HPDE6-E6E7 (cell line): ENCODE measurements at regions not wholly inside any gene's neighbourhood (a gene's known extent, or its start where the extent isn't known, plus 50 kb on each side); places are given as distances from the start of the nearest gene placed in this dataset.
A peak's percentile ranks its signal among the peaks of the same experiment; 100 is the strongest.

Source experiments
- DNase-seq: peaks from one replicate; pipeline ENCODE4 v3.0.0; 2011; ENCODE audit warnings: missing footprints; ENCODE audit errors: extremely low spot score

DNA sequence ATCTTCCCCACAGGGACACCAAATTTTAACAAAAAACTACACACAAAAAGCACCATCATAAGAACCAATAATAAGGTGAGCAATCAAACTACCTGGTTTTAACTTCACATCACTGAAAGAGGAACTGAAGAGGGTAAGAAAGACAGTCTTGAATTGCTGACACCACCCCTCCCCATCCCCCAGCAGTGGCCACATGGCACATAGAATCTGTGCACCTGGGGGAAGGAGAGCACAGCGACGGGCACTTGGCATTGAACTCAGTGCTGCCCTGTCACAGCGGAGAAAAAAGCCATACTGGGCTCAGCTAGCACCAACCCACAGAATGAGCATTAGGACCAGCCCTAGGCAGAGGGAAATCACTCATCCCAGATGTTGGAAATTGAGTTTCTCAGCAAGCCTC is 640.0 kb upstream of the ADGRL2 start:
- DNase-seq: no peak

DNA sequence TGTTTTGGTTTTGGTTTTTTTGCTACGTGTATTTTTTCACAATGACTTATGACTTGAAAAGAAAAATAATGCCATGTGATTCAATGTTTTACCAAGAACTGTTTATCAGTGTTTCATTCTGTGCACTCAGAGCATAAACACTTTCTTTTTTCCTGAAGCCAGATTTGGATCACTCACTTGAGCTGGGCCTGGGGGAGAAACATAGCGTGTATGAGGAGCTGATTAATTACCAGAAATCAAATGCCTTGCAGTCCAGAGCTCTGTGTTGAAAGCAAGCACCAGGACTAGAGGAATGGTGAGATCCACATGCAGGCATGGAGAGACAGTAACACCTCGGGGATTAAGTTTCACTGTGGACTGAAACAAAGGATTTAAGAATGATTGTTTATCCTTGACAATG is 642.1 kb upstream of the ADGRL2 start:
- no peak for DNase-seq

DNA sequence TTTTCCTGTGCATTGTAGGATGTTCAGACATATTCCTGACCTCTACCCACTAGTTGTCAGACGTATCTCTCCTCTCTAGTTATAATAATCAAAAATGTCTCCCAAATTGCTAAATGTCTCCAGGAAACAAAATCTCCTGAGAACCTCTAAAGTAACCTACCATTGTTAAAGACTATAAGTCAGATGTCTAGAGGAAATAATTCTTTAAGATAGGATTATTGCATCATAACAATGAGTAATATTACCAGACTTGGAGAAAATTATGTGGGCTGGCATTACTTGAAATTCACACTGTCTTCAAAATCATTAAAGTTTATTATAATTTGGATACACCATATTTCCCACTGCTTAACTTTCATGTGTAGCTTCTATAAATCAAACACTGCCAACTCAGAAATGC is 643.0 kb upstream of the ADGRL2 start:
- no peak for DNase-seq

DNA sequence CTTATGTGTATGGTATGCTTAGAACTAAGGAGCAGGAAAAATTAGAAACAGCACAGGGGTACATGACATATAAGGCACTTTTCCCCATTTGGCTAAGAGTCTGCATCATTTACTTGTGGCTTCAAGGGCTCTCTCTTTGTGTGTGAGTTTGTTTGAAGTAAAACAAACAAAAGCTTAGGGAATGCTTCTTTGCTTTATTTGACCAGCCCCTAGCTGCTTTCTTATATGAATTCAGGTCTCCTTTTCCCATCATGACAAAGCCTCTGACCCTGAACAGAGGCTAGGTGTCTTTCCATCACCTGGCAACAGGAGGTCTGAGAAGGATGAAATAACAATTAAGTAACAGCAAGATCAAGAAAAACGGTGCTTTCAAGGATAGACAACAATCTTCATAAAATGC is 643.8 kb upstream of the ADGRL2 start:
- no peak for DNase-seq

DNA sequence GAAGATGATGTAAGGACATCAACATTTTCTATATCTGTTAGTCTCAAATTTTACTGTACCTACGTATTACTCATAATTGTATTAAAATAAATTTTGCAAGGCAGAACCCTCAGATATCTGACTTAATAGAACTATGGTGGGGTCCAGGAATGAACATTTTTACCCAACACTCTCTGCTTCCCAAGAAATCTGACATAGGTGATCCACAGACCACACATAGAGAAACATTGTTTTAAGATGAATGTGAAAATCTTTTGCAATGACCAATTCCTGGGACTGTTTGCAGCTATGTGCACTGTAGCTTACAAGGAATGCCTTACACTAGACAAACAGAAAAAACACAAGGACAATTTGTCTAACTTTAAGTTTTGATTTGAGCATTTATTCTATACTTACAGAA is 645.6 kb upstream of the ADGRL2 start:
- no peak for DNase-seq

DNA sequence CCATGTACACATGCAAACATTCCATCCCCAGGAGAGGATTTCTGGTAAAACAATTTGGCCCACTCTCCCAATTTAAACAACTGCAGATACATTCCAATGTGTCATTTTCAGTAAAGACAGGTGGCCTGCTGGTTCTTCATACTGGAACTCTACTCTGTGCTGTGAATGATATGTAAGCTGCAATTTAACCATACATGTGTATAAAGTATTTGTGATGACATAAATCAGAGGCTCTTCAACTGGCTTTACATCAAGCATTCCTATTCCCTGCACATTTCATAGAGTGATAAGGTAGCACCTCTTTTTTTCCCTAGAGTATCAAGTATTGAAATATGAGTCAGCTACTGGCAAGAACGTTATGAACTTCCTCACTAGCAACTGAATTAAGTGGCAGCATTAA is 649.5 kb upstream of the ADGRL2 start:
- DNase-seq: no peak

DNA sequence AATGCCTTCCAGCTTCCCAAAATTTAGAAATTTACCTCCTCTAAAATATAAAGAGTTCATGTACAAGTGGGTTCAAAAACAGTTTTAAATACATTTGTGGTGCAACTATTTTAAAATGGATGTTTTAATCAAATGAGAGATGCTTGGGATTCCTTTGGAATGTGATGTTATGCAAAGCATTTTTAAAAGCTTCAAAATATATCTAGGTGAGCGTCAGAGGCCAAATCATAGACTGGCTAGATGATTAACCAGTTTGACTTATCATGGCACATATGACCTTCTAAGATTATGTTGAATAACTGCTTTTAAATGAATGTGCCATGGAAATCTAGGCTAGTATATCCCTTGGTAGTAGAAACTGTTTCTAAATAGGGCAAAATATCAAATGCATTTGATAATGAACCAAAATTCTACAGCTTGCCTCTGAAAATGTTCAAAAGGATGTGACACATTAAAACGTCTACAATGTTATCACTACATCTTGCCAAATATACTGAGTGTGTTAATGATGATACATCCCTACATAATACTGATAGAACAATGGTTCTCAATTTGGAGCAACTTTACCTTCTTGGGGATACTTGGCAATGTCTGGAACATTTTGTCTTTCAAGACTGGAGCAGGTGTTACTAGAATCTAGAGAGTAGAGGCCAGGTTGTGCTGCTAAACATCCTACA is 650.9 kb upstream of the ADGRL2 start:
- no peak for DNase-seq

DNA sequence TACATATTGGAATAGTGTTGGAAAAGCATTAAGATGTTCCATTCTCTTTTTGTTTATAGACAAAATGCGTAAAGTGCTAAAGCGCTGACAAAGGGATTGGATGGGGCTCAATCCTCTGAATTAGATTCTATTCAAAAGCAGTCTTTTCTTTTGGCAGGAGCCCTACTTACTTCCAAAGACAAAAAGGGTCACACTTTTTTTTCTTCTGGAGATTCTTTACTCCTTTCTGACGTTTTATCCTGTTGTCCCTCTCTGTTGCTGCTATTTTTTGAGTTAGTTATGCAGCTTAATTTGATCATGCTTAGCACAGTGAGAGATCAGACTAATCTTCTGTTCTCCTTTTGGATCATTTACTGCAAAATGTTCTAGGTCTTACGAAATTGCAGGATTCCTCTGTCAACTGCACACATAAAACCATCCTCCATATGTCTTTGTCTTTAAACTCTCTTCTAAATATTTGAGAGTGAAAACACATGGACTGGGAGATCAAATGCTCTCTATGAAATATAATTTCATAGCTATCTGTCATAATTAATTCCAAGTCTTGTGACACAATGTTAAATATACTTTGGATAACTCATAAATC is 656.4 kb upstream of the ADGRL2 start:
- DNase-seq: no peak

DNA sequence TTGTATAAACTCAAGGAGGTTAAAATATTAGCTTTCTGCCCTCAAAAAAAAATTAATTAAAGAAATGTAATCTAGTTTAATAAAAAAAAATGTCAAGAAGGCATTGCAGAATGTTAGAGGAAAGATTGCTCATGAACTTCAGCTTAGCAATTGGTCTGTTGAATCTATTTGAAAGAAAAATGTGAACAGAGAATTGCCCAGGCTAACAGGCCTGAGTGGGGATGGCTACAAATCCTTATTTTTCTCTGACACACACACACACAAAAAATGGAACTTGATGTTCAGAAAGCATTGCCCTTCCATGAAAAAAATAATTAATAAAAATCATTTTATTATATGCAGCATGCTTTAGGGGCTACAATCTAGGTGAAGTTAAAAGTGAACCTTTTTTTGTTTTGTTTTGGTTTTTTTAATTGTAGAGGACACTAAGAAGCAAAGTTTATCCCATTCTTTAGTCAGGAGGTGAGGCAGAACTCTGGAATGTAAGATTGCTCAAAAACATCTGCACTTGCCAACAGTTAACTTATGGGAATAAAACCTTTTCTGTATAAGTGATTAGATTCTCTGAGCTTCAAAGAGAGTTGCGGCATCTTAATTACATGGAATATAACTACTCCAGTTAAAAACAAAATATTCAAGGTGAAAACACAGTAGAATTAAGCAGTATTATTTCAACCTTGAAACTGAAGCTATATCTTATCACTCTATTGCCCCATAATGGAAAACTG is 658.5 kb upstream of the ADGRL2 start:
- DNase-seq: no peak

DNA sequence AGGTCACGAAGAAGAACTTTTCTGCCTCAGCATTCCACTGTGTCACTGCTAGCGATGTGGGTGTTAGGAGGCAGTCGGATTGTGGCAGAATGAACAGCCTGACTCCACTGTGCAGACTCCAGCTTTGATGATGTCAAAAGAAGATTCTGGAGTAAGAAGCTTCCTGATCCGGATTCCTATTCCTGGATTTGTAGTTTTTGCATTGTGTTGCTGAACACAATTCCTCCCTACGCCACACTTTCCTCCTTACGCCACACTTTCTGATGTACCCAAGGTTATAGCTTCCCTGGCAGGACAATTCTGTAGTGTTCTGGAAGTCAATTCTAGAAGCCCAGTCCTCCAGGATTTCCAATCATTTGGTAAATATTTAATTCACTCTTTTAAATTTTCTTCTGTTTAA is 665.2 kb upstream of the ADGRL2 start:
- DNase-seq: no peak

DNA sequence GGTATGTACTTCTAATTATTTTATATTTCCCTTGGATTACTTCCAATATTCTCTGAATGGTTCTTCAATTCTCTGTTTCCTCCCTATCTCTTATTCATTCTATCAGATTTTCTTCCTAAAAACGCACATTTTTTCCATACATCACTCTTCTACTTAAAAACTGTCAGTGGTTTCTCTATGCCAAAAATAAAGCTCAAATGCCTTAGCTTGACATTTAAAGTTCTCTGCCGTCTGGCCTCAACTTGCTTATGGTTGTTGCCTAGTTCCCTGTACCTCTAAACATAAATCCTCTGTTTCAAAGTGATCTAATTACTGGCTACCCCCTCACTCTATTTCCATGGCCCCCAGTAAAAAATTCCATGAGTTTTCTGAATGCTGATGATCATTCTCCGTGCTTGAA is 671.0 kb upstream of the ADGRL2 start:
- DNase-seq: no peak

DNA sequence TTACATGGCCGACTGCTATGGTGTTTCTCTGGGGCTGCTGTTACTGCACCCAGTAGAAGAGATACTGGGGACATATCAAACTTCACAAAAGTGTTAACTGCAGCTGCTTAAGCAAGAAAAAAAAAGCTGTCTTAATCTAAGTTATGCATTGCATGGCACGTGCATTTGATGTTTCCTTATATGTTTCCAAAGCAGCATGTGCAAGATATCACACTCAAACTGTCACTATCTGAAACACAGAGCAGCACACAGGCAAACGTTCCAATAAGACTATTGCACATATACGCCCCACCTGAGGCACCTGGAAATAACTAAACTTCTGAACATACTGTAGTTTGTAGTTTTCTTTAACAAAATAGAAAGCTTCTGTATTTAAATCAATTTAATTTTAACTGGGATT is 671.4 kb upstream of the ADGRL2 start:
- no peak for DNase-seq

DNA sequence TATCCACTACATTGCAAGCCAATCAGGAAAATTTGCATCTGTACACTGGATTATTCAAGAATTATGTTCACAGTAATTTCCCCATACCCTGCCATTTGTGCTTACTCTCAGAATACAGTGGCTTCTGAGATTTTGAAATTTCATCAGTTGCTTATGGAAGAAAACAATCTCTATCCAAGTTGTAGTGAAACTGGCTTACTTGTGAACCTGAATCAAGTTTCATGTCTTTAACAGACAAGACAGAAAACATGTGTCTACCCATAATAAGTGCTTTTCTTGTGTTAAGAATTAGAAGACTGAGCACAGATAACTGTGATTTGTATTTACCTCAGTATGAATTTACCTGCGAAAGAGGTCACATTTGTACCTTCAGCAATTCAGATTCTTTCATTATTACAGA is 672.7 kb upstream of the ADGRL2 start:
- DNase-seq: no peak

DNA sequence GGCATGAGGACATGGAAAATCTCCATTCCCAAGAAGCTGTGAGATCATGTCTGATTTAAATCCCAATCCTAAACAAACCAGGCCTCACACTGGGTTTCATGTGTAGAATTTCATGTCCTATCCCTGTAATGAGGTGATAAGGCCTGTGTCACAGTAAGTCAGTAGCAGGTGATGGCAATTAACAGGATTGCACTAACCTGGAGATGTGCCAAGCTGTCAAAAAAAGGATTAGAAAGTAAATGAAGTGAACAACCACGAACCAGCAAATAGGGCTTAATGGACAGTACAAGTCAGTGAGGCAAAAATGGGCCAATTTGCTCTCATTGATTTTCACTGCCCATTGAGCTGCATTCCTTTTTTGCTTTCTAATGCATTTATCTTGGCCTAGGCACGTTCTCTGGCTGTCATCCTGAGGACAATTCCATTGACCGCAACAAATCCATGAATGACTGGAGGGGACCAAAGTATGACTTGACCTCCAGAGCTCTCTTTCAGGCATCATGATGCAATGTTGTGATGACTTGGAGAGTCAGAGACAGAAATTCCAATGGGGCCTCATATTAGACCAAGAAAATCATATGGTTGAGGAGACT is 673.6 kb upstream of the ADGRL2 start:
- no peak for DNase-seq

DNA sequence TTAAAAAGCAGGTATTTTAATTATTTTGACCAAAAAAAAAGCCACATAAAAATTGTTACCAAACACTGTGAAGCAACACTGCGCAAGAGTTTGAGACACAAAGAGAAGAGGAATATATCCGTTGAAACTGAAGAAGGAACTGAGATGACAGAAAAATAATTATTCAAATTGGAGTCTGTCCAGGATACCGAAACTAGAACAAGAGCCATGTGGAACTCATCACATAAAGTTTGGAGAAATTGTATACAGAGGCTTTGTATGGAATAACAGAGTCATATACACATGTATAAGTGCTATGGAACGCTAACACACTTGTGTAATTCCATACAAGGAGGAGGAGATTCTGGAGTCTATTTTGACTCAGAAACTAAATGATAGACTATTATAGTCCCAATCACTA is 675.1 kb upstream of the ADGRL2 start:
- DNase-seq: no peak

DNA sequence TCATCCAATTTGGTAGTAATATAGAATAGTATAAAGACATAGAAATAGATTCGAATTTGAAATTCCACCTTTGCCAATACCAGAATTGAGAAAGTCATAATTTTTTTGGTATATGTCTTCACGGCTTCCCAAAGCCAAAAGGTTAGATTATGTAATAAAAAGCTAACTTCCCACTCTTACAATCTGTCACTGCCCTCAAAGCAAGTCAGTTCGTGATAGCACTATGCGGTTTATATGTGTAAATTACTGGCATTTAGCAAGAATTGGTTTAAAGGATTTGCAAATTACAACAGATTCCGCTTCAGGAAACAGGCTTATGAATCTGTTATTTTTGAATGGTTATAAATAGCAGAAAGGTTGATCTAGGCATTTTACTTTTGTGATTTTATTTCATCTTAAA is 679.4 kb upstream of the ADGRL2 start:
- no peak for DNase-seq

DNA sequence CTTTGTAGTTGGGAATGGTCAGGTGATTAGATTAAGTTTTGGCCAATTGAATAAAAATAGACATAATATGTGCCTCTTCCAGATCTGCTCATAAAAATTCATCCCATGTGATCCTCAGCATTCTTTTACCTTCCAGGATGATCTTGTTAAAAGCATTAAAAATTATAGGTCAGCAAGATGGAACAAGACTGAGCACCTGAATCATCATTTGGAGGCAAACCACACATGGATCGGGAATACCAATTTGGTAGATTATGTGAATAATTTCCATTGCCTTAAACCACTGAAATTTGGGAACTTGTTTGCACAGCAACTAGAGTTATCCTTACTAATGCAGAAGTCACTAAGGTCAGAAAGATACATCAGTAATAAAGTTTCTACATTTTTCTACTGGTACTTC is 681.4 kb upstream of the ADGRL2 start:
- DNase-seq: no peak

DNA sequence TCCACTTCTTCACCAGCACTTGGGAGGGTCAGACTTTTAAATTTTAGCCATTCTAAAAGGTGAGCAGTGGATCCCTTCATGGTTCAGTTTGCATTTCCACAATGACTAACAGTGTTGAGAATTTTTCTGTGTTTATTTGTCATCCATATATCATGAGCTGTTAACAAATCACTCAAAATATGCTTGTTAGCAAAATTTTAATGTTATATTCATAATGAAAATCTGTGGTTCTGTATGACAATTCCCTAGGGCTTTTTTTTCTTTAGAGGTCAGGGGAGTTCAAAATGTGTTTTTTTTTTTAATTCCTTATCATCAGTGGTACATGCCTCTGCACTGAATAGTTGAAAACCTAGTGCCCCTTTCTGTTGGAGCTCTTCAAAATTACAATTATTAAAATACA is 682.2 kb upstream of the ADGRL2 start:
- no peak for DNase-seq

DNA sequence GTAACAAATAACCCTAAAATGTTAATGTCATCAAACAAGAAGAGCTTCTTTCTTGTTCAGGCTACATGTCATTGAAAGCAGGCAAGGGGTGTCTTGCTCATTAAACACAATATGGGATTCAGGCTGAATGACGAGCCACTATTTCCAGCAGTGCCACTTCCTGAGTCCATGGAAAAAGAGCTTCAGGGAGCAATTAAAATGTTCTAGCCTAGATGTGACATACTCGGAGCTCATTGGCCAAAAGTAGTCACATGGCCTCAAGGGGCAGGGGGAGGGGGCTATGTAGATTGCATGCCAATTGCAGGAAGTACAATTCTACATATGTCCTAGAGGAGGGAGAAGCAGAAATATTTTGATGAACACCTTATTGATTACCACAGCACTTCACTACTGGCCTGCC is 685.3 kb upstream of the ADGRL2 start:
- DNase-seq: no peak

DNA sequence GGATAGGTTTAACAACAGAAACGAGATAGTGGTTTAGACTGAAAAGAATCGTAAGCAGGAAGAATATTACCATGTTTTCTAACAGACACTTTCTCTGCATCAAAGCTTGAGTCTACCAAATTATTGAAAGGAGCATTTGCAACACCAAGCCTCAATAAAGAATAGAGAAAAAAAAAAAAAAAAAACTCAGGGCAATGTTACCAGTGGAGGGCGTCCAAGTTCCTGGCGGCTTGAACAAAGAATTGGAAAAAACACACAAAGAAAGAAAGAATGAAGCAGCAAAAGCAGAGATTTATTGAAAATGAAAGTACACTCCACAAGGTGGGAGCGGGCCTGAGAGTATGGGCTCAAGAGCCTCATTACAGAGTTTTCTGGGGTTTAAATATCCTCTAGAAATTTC is 686.5 kb upstream of the ADGRL2 start:
- DNase-seq: no peak

DNA sequence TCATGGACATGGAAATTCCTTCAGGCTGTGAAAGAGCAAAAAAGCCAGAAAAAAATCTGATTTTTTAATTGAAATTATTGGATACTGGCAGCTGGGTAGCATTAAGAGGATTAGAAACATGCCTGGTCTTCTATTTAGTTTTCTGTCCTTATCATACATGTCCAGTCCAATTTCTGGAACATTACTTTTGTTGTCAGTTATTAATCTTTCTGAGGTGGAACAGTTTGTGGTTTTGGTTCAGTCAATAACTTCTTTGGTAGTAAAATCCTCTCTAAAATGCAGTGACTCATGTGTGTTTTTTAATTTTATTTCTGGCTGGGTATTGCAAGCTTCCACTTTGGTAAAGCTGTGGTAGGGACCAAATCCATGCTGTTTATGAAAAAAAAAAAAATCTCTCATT is 687.0 kb upstream of the ADGRL2 start:
- DNase-seq: no peak

DNA sequence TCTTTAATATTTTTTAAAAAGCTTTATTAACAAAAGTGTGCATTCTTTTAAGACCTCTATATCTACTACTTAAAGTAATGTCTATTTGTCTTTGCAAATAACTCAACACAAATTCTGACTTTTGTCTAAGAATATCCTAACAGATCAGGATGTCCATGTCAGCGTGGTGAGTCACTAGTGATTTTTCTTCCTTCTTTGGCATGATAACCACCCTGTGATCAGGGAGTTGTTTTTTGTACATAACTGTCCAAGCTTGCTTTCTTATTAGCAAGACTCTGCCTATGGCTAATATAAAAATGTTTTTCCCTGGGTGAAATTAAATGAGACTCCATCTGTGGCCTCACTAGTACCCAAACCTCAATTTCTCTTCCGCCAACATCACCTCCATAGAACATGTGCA is 688.9 kb upstream of the ADGRL2 start:
- DNase-seq: peak; percentile 39

DNA sequence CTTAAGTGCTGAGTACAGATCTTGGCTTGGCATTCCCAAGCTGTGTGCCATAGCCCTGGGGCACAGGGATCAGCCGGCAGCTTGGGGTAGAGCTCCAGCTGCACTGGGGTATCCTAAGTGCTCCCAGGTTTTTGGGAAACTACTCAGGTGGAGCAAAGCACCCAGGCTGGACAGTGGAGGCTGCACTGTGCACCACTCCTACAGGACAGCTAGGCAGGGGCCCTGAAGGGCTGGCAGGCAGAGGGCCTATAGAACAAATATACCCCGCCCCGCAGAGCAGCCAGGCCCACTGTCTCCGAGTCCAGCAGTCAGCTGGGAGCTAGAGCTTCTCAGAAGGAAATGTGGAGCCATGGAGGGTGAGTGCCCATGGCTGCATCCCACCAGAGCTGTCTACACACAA is 691.7 kb upstream of the ADGRL2 start:
- DNase-seq: no peak
